Activated CD4-positive, alpha-beta T cell treated with anti-CD3 and anti-CD28 coated beads, Interleukin-2, amount 10 ng/mL, durations not matched to agents 7 days and 5 days (primary cell): ENCODE measurements at regions not wholly inside any gene's neighbourhood (a gene's known extent, or its start where the extent isn't known, plus 50 kb on each side); places are given as distances from the start of the nearest gene placed in this dataset.

Source experiments
- CTCF ChIA-PET: fragments of 350-600 bp; sonication (Branson Sonifier 250); formaldehyde crosslinking; loops from one replicate; lab custom pipeline; 2021; ENCODE audit warnings: antibody characterized with exemption; lab: Charles Lee
- POLR2A ChIA-PET: fragments of 350-600 bp; sonication (Branson Sonifier 250); formaldehyde crosslinking; loops from one replicate; lab custom pipeline; 2021; ENCODE audit warnings: antibody characterized with exemption; lab: Charles Lee
- DNase-seq: peaks from one replicate; pipeline ENCODE4 v3.0.0-alpha.2; 2020
- H3K27ac Mint-ChIP-seq: one replicate; pipeline ENCODE4 v1.8.0; 2021; ENCODE audit warnings: mild to moderate bottlenecking, moderate library complexity, mixed read lengths
- H3K27me3 Mint-ChIP-seq: one replicate; pipeline ENCODE4 v1.8.0; 2021; ENCODE audit warnings: mixed read lengths
- H3K36me3 Mint-ChIP-seq: one replicate; pipeline ENCODE4 v1.8.0; 2021; ENCODE audit warnings: low read depth, mixed read lengths
- H3K4me1 Mint-ChIP-seq: one replicate; pipeline ENCODE4 v1.8.0; 2021; ENCODE audit warnings: mixed read lengths
- H3K4me3 Mint-ChIP-seq: one replicate; pipeline ENCODE4 v1.8.0; 2021; ENCODE audit warnings: mild to moderate bottlenecking, moderate library complexity, mixed read lengths
- H3K9me3 Mint-ChIP-seq: one replicate; pipeline ENCODE4 v1.8.0; 2021; ENCODE audit warnings: mixed read lengths

DNA sequence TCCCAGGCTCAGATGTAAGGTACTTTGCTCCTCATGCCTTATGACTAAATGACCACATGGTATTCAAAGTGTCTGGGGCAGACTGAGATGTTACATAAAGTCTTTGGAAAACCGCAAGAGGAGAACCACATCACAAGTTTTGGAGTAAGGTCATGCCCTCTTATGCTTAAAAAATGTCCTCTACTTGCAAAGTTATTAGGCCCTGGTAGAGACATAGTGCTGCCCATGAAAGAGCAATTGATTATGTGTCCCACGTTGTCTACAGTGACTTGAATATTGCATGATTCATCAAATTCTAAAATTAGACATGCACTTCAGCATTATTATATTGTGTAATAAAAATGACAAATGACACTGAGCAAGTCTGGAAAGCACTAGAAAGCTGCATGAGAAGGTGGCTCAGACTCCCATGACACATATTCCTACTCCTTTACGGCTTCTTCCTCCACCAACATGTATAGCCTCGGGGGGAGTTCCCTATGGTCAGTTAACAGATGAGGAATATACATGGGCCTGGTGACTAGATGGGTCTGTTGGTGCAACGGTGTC is 602.6 kb upstream of the VRK2 start:
- ChIA-PET POLR2A (no interaction called here), CTCF (no interaction called here)
- no peaks in the 10 kb centered on the region for H3K4me1 Mint-ChIP-seq

DNA sequence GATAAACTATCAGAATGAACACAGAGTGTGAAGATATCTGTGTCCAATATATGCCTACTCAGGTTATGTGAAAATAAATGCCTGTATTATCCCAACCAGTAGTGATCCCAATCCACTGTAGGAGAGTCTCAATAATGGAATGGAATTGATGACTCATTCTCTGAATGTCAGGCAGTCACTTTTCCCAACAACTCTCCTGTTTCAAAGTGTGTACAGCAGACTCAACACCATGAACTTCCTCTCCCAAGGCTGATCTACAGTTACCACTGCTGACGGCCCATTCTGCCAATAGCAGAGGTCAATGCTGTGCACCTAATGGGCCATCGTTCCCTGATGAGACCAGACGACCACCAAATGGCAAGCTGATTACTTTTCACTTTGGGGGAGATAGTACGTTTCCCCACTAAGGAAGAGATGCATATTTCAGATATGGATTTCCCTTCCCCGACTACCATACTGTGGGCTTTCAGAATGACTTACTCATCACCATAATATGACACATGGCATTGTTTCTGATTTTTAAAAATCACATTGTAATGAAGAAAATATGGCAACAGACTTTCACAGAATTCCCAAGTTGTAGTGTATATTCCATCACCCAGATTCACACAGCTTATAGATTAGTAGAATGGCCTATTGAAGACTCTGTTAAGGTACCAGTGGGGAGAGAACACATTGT is 601.7 kb upstream of the VRK2 start:
- DNase-seq = no peak
- no peaks in the 10 kb centered on the region for H3K36me3 Mint-ChIP-seq
- POLR2A ChIA-PET = no interaction called here
- no peaks in the 10 kb centered on the region for H3K4me1 Mint-ChIP-seq
- H3K9me3 Mint-ChIP-seq = peaks cover 4% of the 10 kb centered on the region
- H3K4me3 Mint-ChIP-seq = no peak overlapping the region
- no peaks in the 10 kb centered on the region for H3K27me3 Mint-ChIP-seq
- CTCF ChIA-PET = no interaction called here
- H3K27ac Mint-ChIP-seq = no peak overlapping the region

More for the DNA sequence above, 602.6 kb upstream of the VRK2 start:
- H3K27me3 Mint-ChIP-seq = no peaks in the 10 kb centered on the region
- DNase-seq = no peak
- no peaks in the 10 kb centered on the region for H3K36me3 Mint-ChIP-seq
- H3K27ac Mint-ChIP-seq = no peak overlapping the region
- no peak overlapping the region for H3K4me3 Mint-ChIP-seq
- H3K9me3 Mint-ChIP-seq = peaks cover 4% of the 10 kb centered on the region

DNA sequence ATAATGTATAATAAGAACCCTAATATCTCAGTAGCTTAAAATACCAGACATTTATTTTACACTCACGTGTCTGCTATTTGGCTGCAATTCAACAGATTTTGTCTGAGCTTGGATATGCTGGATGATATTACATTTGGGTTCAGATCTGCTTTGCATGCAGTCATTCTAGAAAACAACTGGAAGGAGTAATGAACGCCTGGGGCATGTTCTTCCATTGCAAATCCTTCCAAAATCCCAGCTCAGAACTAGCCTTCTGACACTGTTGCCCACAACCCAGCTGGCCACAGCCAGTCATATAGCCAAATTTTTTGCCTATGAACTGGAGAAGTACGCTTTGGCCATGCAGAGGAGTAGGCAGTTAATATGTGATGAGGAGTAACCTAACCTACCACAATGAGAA is 597.8 kb upstream of the VRK2 start:
- no peak for DNase-seq
- CTCF ChIA-PET = no interaction called here
- POLR2A ChIA-PET = no interaction called here
- Mint-ChIP-seq H3K27ac (no peak overlapping the region), H3K27me3 (no peaks in the 10 kb centered on the region), H3K9me3 (peaks cover 4% of the 10 kb centered on the region), H3K36me3 (no peaks in the 10 kb centered on the region), H3K4me3 (no peak overlapping the region), H3K4me1 (no peaks in the 10 kb centered on the region)

DNA sequence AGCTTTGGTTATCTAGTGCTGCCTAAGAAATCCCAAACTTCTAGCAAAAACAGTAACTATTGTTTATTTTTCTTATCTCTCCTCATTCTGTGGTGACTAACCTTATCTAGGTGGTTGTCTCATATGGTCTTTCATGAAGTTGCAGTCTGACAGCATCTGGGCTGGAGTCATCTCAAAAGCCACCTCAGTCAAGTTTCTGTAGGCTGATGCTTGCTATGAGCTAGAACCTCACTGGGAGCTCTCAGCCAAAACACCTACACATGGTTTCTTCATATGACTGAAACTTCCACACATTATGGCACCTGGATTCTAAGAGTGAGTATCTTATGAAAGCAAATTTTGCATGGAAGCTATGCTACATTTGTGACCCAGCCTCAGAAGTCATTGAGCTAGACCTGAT is 596.4 kb upstream of the VRK2 start:
- H3K9me3 Mint-ChIP-seq = peaks cover 4% of the 10 kb centered on the region
- CTCF ChIA-PET = no interaction called here
- H3K27ac Mint-ChIP-seq = no peak overlapping the region
- H3K4me3 Mint-ChIP-seq = no peak overlapping the region
- H3K4me1 Mint-ChIP-seq = no peaks in the 10 kb centered on the region
- POLR2A ChIA-PET = no interaction called here
- no peak for DNase-seq
- no peaks in the 10 kb centered on the region for H3K27me3 Mint-ChIP-seq
- H3K36me3 Mint-ChIP-seq = no peaks in the 10 kb centered on the region

DNA sequence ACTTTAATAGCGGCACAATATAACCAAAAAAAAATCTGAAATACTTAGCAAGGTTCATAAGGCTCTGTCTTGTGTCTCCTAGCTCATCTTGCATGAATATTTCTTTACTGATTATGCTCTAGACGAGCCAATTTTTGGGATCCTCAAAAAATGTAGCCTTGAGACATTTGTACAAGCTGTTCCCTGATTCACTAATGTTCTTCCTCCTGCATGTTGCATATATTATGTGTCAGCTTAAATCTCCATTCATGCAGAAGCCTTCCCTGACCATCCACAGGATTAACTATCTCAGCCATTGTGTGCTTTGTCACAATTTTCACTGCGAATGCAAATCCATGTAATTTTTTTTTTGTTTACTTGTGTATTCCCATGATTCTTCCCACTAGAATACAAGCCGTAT is 594.0 kb upstream of the VRK2 start:
- no peak overlapping the region for H3K4me3 Mint-ChIP-seq
- ChIA-PET POLR2A (no interaction called here), CTCF (no interaction called here)
- H3K4me1 Mint-ChIP-seq = no peaks in the 10 kb centered on the region
- H3K27ac Mint-ChIP-seq = no peak overlapping the region
- H3K9me3 Mint-ChIP-seq = no peaks in the 10 kb centered on the region
- no peaks in the 10 kb centered on the region for H3K27me3 Mint-ChIP-seq
- DNase-seq = no peak
- no peaks in the 10 kb centered on the region for H3K36me3 Mint-ChIP-seq

DNA sequence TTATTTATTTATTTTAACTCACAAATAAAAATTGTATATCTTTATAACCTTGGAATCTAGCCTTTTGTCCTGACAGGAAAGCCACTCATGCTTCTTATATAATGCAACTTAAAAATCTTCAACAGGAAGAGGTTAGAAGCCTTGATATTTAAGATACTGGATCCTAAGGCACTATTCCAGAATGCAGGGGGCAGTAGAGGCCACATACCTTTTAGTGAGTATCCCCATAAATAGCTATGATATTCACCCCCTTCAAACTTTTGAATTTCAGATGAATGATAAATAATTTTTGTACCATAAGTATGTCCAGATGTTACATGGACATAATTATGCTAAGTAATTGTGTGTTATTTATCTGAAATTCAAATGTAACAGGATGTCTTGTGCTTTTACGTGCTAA is 592.7 kb upstream of the VRK2 start:
- no peak for DNase-seq
- no peaks in the 10 kb centered on the region for H3K9me3 Mint-ChIP-seq
- H3K4me3 Mint-ChIP-seq = no peak overlapping the region
- no peak overlapping the region for H3K27ac Mint-ChIP-seq
- CTCF ChIA-PET = no interaction called here
- no peaks in the 10 kb centered on the region for H3K27me3 Mint-ChIP-seq
- POLR2A ChIA-PET = no interaction called here
- H3K4me1 Mint-ChIP-seq = no peaks in the 10 kb centered on the region
- no peaks in the 10 kb centered on the region for H3K36me3 Mint-ChIP-seq

DNA sequence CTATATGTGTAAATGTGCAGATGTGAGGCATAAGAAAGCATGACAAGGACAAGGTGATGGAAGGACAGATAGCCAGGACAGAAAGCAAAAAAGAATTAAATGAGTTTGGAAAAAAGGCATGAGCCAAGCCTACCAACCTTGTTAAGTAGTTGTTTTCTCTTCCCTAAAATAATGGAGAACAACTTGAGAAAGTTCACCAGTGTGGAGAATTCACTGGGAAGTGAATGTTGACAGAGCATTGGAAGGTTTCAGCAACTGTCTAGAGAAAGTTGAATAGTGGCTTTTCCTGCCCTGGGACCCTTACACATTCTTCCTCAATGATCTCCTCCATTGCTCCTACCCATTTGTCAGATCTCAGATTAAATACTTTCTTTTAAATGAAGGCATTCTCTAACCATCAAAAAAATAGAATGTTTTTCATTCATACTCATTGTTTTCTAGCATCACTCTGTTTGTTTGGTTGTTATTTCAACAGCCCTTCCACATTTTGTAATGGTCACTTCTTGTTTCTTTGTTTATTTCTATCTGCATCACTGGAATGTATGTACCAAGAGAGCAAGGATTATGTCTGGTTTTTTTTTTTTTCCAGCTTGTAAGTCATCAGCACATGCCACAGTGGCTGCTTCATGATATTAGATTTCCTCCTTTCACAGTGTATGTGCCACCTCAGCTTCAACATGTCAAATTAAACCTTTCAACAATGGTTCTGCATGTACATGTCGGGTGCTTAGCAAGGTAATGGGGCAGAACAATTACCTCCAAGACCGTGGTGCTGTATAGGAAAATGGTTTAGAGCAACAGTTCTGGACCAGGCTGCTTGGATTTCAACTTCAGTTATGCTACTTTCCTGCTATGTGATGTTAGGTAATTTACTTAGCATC is 586.0 kb upstream of the VRK2 start:
- CTCF ChIA-PET = no interaction called here
- no peaks in the 10 kb centered on the region for H3K9me3 Mint-ChIP-seq
- no peak overlapping the region for H3K4me3 Mint-ChIP-seq
- no peak for DNase-seq
- H3K36me3 Mint-ChIP-seq = no peaks in the 10 kb centered on the region
- no peak overlapping the region for H3K27ac Mint-ChIP-seq
- no peaks in the 10 kb centered on the region for H3K27me3 Mint-ChIP-seq
- POLR2A ChIA-PET = no interaction called here
- H3K4me1 Mint-ChIP-seq = no peaks in the 10 kb centered on the region

DNA sequence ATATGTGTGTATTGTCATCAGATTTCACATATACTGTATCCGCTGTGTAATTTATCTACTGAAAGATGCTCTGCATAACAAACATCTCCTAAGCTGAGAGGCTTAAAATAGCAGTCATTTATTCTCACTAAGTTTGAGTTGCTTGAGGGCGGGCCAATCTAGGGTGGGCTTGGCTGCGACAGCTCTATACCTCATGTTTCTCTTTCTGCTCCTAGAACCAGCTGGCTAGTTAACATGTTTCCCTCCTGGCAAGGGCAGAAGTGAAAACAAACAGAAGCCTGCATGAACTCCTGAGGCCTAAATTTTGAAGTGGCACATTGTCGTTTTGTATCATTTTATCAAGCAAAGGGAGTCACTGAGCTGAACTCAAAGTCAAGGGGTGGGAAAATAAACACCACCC is 585.0 kb upstream of the VRK2 start:
- no peaks in the 10 kb centered on the region for H3K9me3 Mint-ChIP-seq
- H3K36me3 Mint-ChIP-seq = no peaks in the 10 kb centered on the region
- no peaks in the 10 kb centered on the region for H3K4me1 Mint-ChIP-seq
- H3K27me3 Mint-ChIP-seq = no peaks in the 10 kb centered on the region
- ChIA-PET POLR2A (no interaction called here), CTCF (no interaction called here)
- DNase-seq = no peak
- no peak overlapping the region for H3K27ac Mint-ChIP-seq
- H3K4me3 Mint-ChIP-seq = no peak overlapping the region

DNA sequence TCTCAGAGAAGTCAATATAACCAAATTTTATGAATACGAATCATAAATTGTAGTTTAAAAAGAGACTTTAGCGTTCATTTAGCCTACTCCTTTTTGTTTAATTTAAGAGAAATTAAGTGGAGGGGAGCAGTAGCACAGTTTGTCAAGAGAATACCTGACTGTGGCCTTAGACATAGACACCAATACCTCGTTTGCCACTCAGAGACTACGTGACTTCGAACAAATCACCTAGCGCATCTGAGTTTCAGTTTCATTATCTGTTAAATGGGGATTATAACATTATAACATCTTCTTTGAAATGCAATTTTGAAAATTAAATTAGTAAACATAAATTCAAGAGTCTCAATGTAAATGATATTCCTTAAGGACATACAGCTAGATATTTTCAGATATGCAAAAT is 581.5 kb upstream of the VRK2 start:
- DNase-seq = no peak
- no peak overlapping the region for H3K4me3 Mint-ChIP-seq
- CTCF ChIA-PET = no interaction called here
- H3K4me1 Mint-ChIP-seq = no peaks in the 10 kb centered on the region
- POLR2A ChIA-PET = no interaction called here
- no peaks in the 10 kb centered on the region for H3K36me3 Mint-ChIP-seq
- no peak overlapping the region for H3K27ac Mint-ChIP-seq
- H3K9me3 Mint-ChIP-seq = no peaks in the 10 kb centered on the region
- no peaks in the 10 kb centered on the region for H3K27me3 Mint-ChIP-seq

DNA sequence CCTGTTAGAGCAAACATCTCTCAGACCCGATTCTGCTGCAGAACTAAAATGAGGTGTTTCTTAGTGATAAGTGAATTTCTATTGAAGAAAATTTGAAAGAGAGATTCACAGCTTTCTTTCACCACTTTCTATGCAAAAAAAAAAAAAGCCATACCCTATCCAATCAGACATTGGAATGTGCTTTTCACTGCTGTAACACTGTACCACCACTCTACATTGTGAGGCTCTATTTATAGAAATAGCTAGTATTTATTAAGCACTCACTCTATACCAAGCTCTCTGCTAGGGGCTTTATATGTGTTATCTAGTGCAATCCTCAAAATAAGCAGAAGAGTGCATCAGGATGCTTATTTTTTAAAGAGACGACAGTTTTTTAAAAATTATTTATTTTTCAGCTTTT is 580.6 kb upstream of the VRK2 start:
- no peak for DNase-seq
- no peak overlapping the region for H3K4me3 Mint-ChIP-seq
- no peaks in the 10 kb centered on the region for H3K4me1 Mint-ChIP-seq
- H3K27ac Mint-ChIP-seq = no peak overlapping the region
- ChIA-PET CTCF (no interaction called here), POLR2A (no interaction called here)
- no peaks in the 10 kb centered on the region for H3K27me3 Mint-ChIP-seq
- H3K9me3 Mint-ChIP-seq = no peaks in the 10 kb centered on the region
- H3K36me3 Mint-ChIP-seq = no peaks in the 10 kb centered on the region

DNA sequence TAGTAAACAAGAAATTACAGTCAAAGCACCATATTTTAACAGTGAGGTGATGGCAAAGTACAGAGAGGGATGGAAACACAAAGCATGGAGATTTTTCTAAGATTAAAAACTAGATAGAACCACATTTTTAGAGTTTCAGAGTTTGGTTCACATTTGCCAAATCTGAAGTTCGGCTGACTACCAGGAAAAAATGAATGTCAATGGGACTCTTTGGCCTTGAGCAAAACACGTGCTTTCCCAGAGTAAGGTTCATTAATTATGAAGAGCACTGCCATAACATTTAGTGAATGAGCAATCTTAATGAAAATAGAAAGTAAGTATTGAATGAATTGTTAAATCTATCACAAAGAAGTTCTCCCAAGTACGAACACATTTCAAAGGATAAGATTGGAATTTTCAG is 571.2 kb upstream of the VRK2 start:
- Mint-ChIP-seq H3K27ac (no peak overlapping the region), H3K9me3 (no peaks in the 10 kb centered on the region), H3K36me3 (no peaks in the 10 kb centered on the region), H3K27me3 (no peaks in the 10 kb centered on the region), H3K4me3 (no peak overlapping the region), H3K4me1 (no peaks in the 10 kb centered on the region)
- CTCF ChIA-PET = no interaction called here
- no peak for DNase-seq
- POLR2A ChIA-PET = no interaction called here

DNA sequence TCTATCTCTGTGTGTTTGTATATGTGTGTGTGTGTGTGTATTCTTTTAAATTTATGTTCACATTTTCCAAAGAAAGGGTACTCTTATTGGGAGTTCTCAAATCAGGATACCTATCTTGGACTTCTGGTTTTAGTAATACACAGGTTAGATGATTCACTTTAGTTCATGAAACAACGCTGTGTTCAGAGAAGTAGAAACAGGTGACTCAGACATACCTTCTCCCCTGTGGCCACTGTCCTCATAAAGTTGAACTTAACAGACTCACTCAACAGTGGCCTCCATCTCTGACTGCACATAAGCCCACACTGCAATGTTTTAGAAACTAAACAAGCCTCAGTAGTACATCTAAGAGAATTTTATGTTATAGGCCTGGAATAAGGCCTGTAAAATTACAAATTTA is 566.6 kb upstream of the VRK2 start:
- CTCF ChIA-PET = no interaction called here
- Mint-ChIP-seq H3K27ac (no peak overlapping the region), H3K9me3 (no peaks in the 10 kb centered on the region), H3K27me3 (no peaks in the 10 kb centered on the region), H3K36me3 (no peaks in the 10 kb centered on the region), H3K4me1 (no peaks in the 10 kb centered on the region), H3K4me3 (no peak overlapping the region)
- no peak for DNase-seq
- POLR2A ChIA-PET = no interaction called here

DNA sequence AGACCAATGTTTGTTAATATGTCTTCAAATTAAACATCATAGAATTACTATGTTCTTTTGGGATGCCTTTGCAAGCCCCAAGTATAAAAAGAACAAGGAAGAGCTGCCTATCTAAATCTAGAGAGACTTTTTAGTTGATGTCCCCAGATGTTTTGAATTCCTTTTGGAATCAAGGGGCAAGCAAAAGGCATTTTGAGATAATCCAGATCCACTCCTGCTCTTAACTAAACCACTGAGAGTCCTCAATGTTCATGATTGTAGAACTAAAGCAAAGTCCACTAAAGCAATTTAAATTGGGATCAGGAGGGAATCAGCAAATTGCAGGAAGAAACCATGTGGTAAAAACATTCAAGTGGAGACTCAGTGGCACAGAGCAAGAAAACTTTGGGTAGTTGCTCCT is 558.5 kb upstream of the VRK2 start:
- Mint-ChIP-seq H3K4me1 (no peaks in the 10 kb centered on the region), H3K36me3 (no peaks in the 10 kb centered on the region), H3K4me3 (no peak overlapping the region), H3K27ac (no peak overlapping the region), H3K9me3 (no peaks in the 10 kb centered on the region), H3K27me3 (no peaks in the 10 kb centered on the region)
- no peak for DNase-seq
- ChIA-PET CTCF (no interaction called here), POLR2A (no interaction called here)
